Heart right ventricle (tissue), 16 donors: ENCODE measurements at regions not wholly inside any gene's neighbourhood (a gene's known extent, or its start where the extent isn't known, plus 50 kb on each side); places are given as distances from the start of the nearest gene placed in this dataset.

Experiments
- ATAC-seq, 8 donors: fragments of 200-7000 bp; cut with Tn5 transposase; one replicate each; pipeline ENCODE4 v1.9.1; 2020; ENCODE audit warnings: mild to moderate bottlenecking in 8 of 8, moderate library complexity in 8 of 8, moderate number of reproducible peaks in 1 of 8
- DNase-seq, 2 donors: peaks; one replicate each; pipeline ENCODE4 v3.0.0-alpha.2; 2020
- H3K27ac ChIP-seq, 10 donors: fragments of 200-600 bp; sonication (generic) in 2 of 10; one replicate each; pipeline versions ENCODE4 v1.5.0 to v1.8.0; 2020 to 2022; ENCODE audit warnings: mild to moderate bottlenecking in 3 of 10
- H3K27me3 ChIP-seq, 7 donors: fragments of 200-600 bp; one replicate each; pipeline ENCODE4 v1.8.0; 2021 to 2022; ENCODE audit warnings: mild to moderate bottlenecking in 2 of 7
- H3K36me3 ChIP-seq, 9 donors: fragments of 200-600 bp; sonication (generic) in 1 of 9; one replicate each; pipeline versions ENCODE4 v1.5.0 to v1.8.0; 2020 to 2022; ENCODE audit warnings: mild to moderate bottlenecking in 2 of 9
- H3K4me1 ChIP-seq, 9 donors: fragments of 200-600 bp; sonication (generic) in 1 of 9; one replicate each; pipeline versions ENCODE4 v1.5.0 to v1.8.0; 2020 to 2022; ENCODE audit warnings: mild to moderate bottlenecking in 4 of 9
- H3K4me3 ChIP-seq, 10 donors: fragments of 200-600 bp; sonication (generic) in 2 of 10; one replicate each; pipeline versions ENCODE4 v1.5.0 to v1.8.0; 2020 to 2022; ENCODE audit warnings: mild to moderate bottlenecking in 7 of 10, moderate library complexity in 2 of 10
- H3K9me3 ChIP-seq, 11 donors: fragments of 200-600 bp in 10 of 11; sonication (generic) in 2 of 11; one replicate each; pipeline versions ENCODE4 v1.5.0 to v1.8.0; 2013 to 2022; ENCODE audit warnings: mild to moderate bottlenecking in 2 of 11, control low read depth in 1 of 11, moderate library complexity in 1 of 11
- WGBS, 2 donors: extraction: QIAGEN DNeasy Blood & Tissue Kit; methylation state at CpG; one replicate each; pipeline ENCODE4 v1.1.7; 2013; ENCODE audit warnings: inconsistent platforms in 1 of 2; 5-methylcytosine and 5-hydroxymethylcytosine counted together
- intact Hi-C, 10 donors: fragments of 100-400 bp; cut with DNase I; formaldehyde crosslinking; loops; one replicate each; pipeline versions ENCODE4 v1.11.1 to v1.14.2; 2022
- TF ChIP-seq, protein P1 (sequence below), 9 donors: fragments of 200-600 bp; sonication (generic) in 2 of 9; IDR thresholded peaks; one replicate each; pipeline versions ENCODE4 v1.5.0 to v1.8.0; 2021 to 2022; ENCODE audit warnings: antibody characterized with exemption in 9 of 9, mild to moderate bottlenecking in 5 of 9, moderate library complexity in 1 of 9
- donor health status: Arrhythmogenic right ventricular cardiomyopathy.
- donor health status: ischemic (EF 13 %, LVEDD 7.1; RV severe dilation, severe dysfunction).
- donor health status: healthy with polysubstance abuse.
- donor health status: DM: no; HTN: yes; CAD: no.
- donor health status: DM: no; HTN: no; CAD: no.
- donor health status: ischemic (EF 25% LVEDD 6.9; RV normal size, moderate dysfunction).
- donor health status: ischemic (EF 25% LVEDD 5.7; RV mildly dilated, moderate dysfunction).
- donor health status: healthy.
- donor health status: DM: yes; HTN: yes; CAD: no.
- donor health status: Ischemic cardiomyopathy.
- donor health status: ischemic (EF 35%, LVEDD 5.7; RV mildly dilated, moderate dysfunction).
- donor health status: nonischemic (EF 11% LVEDD 7.7; RV severe dilation, severe dysfunction).
- donor health status: DM: yes; HTN: yes; CAD: no.
- donor health status: PGD.
- donor health status: ischemic (EF 29% LVEDD 5.4; RV normal size, mild dysfunction).
- donor health status: nonischemic (EF 23%, LVEDD 6.1; RV moderate dilation, normal function).

DNA sequence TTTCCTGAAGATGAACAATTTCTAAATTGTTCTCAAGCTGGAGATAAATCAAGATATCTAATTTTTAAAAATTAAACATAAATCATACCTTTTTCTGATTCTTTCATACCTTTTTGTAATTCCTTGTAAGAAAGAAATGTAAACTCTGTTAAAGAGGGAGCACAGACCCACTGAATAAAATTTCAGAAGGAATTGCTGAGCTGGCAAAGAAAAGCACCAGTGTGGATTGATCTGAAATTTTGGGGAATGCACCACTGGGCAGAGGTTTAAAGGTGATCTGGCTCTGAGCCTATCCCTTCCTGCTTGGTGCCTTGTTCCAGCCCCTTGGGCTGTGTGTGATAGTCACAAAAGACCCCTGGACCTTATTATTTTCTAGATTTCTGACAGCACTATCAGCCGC lies 118.3 kb upstream of the THSD7B start:
- TF ChIP-seq, protein P1, sequence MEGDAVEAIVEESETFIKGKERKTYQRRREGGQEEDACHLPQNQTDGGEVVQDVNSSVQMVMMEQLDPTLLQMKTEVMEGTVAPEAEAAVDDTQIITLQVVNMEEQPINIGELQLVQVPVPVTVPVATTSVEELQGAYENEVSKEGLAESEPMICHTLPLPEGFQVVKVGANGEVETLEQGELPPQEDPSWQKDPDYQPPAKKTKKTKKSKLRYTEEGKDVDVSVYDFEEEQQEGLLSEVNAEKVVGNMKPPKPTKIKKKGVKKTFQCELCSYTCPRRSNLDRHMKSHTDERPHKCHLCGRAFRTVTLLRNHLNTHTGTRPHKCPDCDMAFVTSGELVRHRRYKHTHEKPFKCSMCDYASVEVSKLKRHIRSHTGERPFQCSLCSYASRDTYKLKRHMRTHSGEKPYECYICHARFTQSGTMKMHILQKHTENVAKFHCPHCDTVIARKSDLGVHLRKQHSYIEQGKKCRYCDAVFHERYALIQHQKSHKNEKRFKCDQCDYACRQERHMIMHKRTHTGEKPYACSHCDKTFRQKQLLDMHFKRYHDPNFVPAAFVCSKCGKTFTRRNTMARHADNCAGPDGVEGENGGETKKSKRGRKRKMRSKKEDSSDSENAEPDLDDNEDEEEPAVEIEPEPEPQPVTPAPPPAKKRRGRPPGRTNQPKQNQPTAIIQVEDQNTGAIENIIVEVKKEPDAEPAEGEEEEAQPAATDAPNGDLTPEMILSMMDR (IDR thresholded peaks at IDR 0.05): no peak
- Histone ChIP-seq H3K4me3 (no peak overlapping the region), H3K9me3 (no peaks in the 10 kb centered on the region), H3K4me1 (peaks cover 0 to 11% (median 6%) of the 10 kb centered on the region in 9 donors), H3K27ac (no peak overlapping the region), H3K36me3 (no peaks in the 10 kb centered on the region), H3K27me3 (no peaks in the 10 kb centered on the region)
- intact Hi-C loops: loop anchor here in 1 of 10 donors (10.0 kb wide), 1 partner anchor 1088 kb away; no protein-coding TSS in a partner anchor
- 92 to 98% methylated on average over 1 of the region's 1 CpG for WGBS, 2 donors
- ATAC-seq (no peak), DNase-seq (no peak)

DNA sequence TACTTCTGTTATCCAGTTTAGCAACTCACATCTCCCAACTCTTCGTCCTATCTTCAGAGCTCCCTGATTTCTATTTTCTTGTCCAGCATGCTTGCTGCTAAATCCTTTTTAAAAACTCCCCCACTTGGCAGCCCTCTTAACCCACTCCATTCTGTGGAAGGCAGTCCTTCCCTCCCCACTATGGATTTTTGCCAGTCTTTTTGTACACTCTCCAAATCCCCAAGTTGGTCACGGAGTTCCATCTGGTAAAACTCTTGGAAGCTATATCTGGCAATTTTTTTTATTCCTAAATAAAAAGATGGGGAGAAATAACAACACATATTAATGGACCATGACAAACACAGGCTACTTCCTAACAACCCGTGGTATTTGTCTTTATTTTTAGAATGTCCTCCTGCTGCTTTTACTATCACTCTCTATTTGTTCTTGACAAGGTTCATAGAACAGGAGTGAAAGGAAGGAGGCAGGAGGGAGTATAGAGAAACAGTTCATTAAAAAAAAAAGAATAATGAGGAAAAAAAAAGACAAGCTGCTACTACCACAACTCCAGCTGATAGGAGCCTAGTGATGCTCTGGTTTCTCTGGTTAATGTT lies 120.0 kb upstream of the THSD7B start:
- Histone ChIP-seq H3K9me3 (no peaks in the 10 kb centered on the region), H3K27ac (no peak overlapping the region), H3K4me1 (peaks cover 0 to 11% (median 6%) of the 10 kb centered on the region in 9 donors), H3K27me3 (no peaks in the 10 kb centered on the region), H3K36me3 (no peaks in the 10 kb centered on the region), H3K4me3 (no peak overlapping the region)
- TF ChIP-seq, protein P1 (IDR thresholded peaks at IDR 0.05): no peak
- DNase-seq: no peak
- intact Hi-C loops: loop anchor here in 1 of 10 donors (10.0 kb wide), 1 partner anchor 1089 kb away; no protein-coding TSS in a partner anchor
- WGBS, 2 donors: 23 to 50% methylated on average over 3 of the region's 3 CpGs
- peak in 3 of 8 donors; percentile 48 to 65 (median 55) for ATAC-seq

DNA sequence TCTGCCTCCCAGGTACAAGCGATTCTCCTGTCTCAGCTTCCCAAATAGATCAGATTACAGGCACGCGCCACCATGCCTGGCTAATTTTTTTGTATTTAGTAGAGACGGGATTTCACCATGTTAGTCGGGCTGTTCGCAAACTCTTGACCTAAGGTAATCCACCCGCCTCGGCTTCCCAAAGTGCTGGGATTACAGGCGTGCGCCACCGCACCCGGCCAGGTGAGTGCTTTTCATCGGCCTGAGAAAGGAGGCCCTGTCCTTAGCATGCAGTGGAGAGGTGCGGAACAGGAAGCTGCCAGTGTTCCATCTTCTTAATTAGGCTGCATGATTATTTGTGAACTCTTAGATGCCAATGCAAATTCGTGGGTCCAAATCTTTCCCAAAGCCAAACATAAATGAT lies 125.7 kb upstream of the THSD7B start:
- peaks cover 0 to 6% (median 0%) of the 10 kb centered on the region in 11 donors for H3K9me3 ChIP-seq
- WGBS, 2 donors: 89 to 92% methylated on average over 15 of the region's 15 CpGs
- DNase-seq: no peak
- H3K27ac ChIP-seq: no peak overlapping the region
- H3K27me3 ChIP-seq: no peaks in the 10 kb centered on the region
- no peaks in the 10 kb centered on the region for H3K36me3 ChIP-seq
- no peaks in the 10 kb centered on the region for H3K4me1 ChIP-seq
- no peak for ATAC-seq
- TF ChIP-seq, protein P1 (IDR thresholded peaks at IDR 0.05): no peak
- intact Hi-C loops: loop anchor here in 1 of 10 donors (10.0 kb wide), 1 partner anchor 1095 kb away; no protein-coding TSS in a partner anchor
- no peak overlapping the region for H3K4me3 ChIP-seq

DNA sequence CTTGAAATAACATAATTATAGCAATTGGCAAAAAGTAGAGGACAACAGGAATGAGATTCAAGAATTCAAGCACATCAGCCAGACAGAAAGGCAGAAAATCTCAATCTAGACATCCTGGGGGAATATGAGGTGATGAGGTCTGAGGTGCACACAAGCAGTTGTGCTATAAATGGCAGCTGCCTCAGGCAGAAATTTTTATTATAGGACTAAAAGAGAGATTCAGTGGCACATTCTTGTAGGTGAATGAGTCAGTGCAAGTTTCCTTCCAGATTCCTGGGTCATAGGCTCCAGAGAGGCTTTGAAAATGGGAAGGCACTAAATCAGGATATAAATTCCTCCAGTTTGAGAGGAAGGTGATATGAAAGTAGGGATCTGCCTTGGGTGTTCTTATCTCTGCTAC lies 127.2 kb upstream of the THSD7B start:
- H3K27ac ChIP-seq: no peak overlapping the region
- H3K9me3 ChIP-seq: peaks cover 0 to 6% (median 0%) of the 10 kb centered on the region in 11 donors
- no peak overlapping the region for H3K4me3 ChIP-seq
- H3K4me1 ChIP-seq: no peaks in the 10 kb centered on the region
- intact Hi-C loops: no loop called here
- no peaks in the 10 kb centered on the region for H3K27me3 ChIP-seq
- DNase-seq (no peak), ATAC-seq (no peak)
- TF ChIP-seq, protein P1 (IDR thresholded peaks at IDR 0.05): no peak
- no peaks in the 10 kb centered on the region for H3K36me3 ChIP-seq
